Mesodermal cell (in vitro differentiated cells): ENCODE measurements at regions not wholly inside any gene's neighbourhood (a gene's known extent, or its start where the extent isn't known, plus 50 kb on each side); places are given as distances from the start of the nearest gene placed in this dataset.
"Not testable (repeated sequence)": the region's sequence is repeated elsewhere in the genome, so short reads cannot be mapped to it uniquely, and the experiment has no call there.

Experiments used
- H3K27ac ChIP-seq: 2 replicates; pipeline ENCODE4 v1.7.0; 2013; ENCODE audit warnings: mild to moderate bottlenecking, low read depth, low read length, moderate library complexity; ENCODE audit not compliant: severe bottlenecking
- H3K36me3 ChIP-seq: 2 replicates; pipeline ENCODE4 v1.7.1; 2013; ENCODE audit warnings: mild to moderate bottlenecking, low read length, moderate library complexity; ENCODE audit not compliant: control insufficient read depth, insufficient read depth
- H3K4me1 ChIP-seq: one replicate; pipeline ENCODE4 v1.7.1; 2013; ENCODE audit warnings: mild to moderate bottlenecking, low read length; ENCODE audit not compliant: insufficient read depth, control insufficient read depth, poor library complexity, severe bottlenecking
- H3K4me3 ChIP-seq: 2 replicates; pipeline ENCODE4 v1.7.0; 2013; ENCODE audit warnings: low read length, control low read depth, mild to moderate bottlenecking; ENCODE audit not compliant: insufficient read depth, poor library complexity, severe bottlenecking; ENCODE audit errors: extremely low read depth
- H3K9me3 ChIP-seq: 2 replicates; pipeline ENCODE4 v1.7.1; 2013; ENCODE audit warnings: mild to moderate bottlenecking, low read length, moderate library complexity; ENCODE audit not compliant: control insufficient read depth
- WGBS, 2 experiments: methylation state at CpG; one replicate each; pipeline ENCODE4 v1.1.5; 2013; ENCODE audit warnings: missing lambda C conversion rate in 2 of 2; ENCODE audit not compliant: insufficient coverage in 2 of 2; 5-methylcytosine and 5-hydroxymethylcytosine counted together

- Histone ChIP-seq H3K36me3 (no peaks in the 10 kb centered on the region), H3K9me3 (no peaks in the 10 kb centered on the region), H3K27ac (no peak overlapping the region), H3K4me3 (no peak overlapping the region), H3K4me1 (no peaks in the 10 kb centered on the region)
- WGBS, 2 experiments: 100% methylated on average over 1 of the region's 3 CpGs
Observed at GRCh38 chr10:4397337-4397736, 428.7 kb upstream of the AKR1E2 start.

DNA sequence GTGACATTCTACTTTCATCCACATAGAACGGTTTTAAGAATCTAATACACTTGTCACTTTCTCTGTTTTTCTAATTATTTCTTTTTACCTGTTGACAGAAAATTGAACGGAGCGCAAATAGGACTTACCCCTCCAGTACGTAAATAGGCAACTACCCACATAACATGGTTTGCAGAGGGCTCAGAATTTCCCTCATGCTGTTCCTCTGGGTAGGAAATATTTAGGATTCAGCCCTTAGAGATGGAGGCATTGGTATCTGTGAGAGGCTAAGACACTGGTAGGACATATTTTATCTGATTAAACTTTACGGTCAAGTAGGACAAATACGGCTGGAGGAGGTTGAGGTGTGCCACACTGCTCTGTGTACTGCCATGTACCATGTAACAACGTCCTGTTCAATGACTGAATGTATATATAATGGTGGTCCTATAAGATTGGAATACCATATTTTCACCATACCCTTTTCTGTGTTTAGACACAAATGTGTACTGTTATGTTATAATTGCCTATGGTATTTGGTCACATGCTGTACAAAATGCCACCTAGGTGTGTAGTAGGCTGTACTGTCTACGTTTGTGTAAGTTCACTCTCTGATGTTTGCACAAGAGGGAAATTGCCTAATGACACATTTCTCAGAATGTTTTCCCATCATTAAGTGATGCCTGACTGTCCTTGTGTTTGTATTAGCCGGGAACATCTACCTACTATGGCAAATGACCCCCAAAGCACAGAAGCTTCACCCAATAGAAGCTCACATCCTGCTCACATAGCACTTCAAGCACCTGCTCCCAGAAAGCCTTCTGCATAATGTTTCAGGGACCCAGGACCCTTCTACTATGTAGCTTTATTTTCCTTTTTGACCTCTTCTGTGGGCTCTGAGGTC is 429.4 kb upstream of the AKR1E2 start:
- H3K4me1 ChIP-seq: no peaks in the 10 kb centered on the region
- H3K9me3 ChIP-seq: no peaks in the 10 kb centered on the region
- H3K27ac ChIP-seq: no peak overlapping the region
- 91 to 100% methylated on average over 3 to 4 of the region's 9 CpGs for WGBS, 2 experiments
- no peaks in the 10 kb centered on the region for H3K36me3 ChIP-seq
- no peak overlapping the region for H3K4me3 ChIP-seq

DNA sequence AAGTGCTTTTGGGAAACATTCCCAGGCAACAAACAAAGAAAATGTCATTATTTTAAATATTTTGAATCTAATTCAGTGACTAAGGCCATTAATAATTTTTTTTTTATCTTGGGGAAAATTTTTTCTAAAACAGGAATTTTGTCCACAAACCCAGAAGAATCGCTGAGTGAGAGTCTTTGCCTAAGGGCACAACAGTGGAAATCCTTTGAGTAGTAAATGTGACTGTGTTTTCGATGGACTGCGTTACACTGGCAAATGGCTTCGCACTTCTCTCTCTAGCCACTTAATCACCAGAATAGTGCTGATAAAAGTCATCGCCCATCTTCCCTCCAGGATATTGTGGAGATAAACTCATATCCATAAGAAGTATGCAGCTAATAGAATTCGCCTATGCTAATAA is 430.3 kb upstream of the AKR1E2 start:
- Histone ChIP-seq H3K27ac (no peak overlapping the region), H3K4me3 (no peak overlapping the region), H3K4me1 (no peaks in the 10 kb centered on the region), H3K36me3 (no peaks in the 10 kb centered on the region), H3K9me3 (no peaks in the 10 kb centered on the region)
- WGBS, 2 experiments: 83 to 100% methylated on average over 1 to 2 of the region's 6 CpGs

- not testable (repeated sequence) for H3K27ac ChIP-seq, H3K36me3 ChIP-seq, H3K4me1 ChIP-seq, H3K4me3 ChIP-seq, H3K9me3 ChIP-seq
- WGBS, 2 experiments: 100% methylated on average over 1 of the region's 3 CpGs; no CpG with 5 or more reads in 1 of the 2 experiments
Observed at GRCh38 chr10:4394455-4394854, 431.6 kb upstream of the AKR1E2 start.

DNA sequence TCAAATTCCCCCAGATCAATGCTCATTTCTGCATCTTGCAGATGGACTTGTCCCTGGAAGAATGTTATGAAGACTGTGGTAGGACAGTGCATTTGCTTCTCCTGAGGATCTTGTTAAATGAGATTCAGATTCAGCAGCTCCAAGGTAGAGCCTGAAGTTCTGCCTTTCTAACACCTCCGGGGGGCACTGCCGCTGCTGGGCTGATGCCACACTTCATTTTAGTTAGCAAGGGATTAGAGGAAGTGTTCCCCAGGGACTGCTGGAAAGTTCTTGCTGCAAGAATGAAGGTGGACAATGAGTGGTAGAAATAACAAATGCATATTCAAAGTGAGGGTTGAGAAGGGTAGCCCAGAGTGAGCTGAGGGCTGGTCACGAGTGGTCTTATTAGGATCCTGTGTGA is 434.3 kb upstream of the AKR1E2 start:
- H3K4me3 ChIP-seq: no peak overlapping the region
- H3K9me3 ChIP-seq: no peaks in the 10 kb centered on the region
- 63 to 73% methylated on average over 3 of the region's 3 CpGs for WGBS, 2 experiments

DNA sequence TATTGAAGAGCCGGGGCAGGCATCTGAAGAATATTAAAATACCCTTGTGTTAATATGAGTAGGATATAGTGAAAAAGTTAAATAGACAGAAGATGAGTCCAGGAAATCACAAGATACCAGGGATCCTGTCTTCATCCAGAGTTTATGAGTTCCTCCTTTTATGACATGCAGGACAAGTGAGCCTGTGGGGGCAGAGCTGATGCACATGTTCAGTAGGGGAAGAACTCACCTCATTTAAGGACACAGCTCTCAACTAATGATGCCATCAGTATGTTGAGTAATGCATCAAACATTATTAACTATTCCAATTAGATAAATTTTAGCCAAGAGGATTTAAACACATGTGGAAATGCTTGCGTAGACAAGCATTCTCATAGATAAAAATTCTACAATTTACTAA is 435.8 kb upstream of the AKR1E2 start:
- no peak overlapping the region for H3K27ac ChIP-seq
- no peaks in the 10 kb centered on the region for H3K4me1 ChIP-seq
- H3K9me3 ChIP-seq: no peaks in the 10 kb centered on the region
- no peak overlapping the region for H3K4me3 ChIP-seq
- no peaks in the 10 kb centered on the region for H3K36me3 ChIP-seq
- WGBS, 2 experiments: 100% methylated on average over 1 of the region's 2 CpGs; no CpG with 5 or more reads in 1 of the 2 experiments

More for the DNA sequence above, 434.3 kb upstream of the AKR1E2 start:
- no peak overlapping the region for H3K27ac ChIP-seq
- no peaks in the 10 kb centered on the region for H3K4me1 ChIP-seq
- H3K36me3 ChIP-seq: no peaks in the 10 kb centered on the region

DNA sequence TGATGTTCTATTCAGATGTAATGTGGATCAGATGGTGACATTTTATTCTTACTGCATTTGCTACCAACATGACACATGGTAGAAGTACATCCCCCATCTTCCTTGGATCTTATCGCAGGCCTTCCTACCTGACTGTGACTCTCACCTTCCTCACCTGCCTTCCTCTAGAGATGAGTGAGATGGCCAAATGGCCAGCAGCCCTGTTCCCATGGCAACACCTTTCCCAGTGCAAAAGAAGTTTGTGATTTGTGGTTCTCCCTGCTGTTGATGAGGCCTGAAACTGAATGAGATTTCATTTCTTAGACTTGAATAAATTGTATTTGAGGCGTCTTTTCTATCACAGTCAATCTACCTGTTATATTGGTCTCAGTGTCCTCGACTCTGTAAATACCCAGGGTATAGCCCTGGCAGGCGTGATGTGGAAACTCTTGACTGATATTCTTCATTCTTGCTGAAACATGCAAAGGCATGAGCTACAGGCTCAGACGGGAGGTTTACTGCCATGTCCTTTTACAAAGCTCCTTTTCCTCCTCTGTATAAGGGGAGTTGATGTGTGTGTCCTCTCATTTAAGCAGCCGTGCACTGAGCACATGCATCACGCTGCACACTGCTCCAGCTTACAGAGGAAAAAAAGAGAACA is 440.7 kb upstream of the AKR1E2 start:
- H3K4me3 ChIP-seq: no peak overlapping the region
- H3K9me3 ChIP-seq: no peaks in the 10 kb centered on the region
- H3K4me1 ChIP-seq: peaks cover 2% of the 10 kb centered on the region
- WGBS, 2 experiments: 84 to 100% methylated on average over 3 to 5 of the region's 7 CpGs
- no peaks in the 10 kb centered on the region for H3K36me3 ChIP-seq
- H3K27ac ChIP-seq: no peak overlapping the region

DNA sequence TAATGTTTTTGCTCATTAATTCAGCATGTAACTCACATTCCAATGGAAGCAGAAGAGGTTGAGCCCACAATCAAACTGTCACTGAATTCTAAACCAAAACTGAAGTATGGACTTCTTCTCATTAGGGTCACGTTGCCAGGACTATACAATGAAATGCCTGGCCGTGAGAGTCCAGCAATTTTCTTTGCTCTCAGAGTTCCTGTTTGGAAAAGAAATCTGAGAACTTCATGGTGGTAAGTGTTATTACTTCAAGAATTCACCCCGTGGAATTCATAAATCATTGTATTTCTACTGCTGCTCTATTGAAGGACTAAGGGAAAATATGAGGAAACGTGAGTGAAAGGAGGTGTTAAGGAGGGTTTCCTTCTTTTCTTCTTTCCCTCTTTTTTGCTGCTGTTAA is 441.8 kb upstream of the AKR1E2 start:
- Histone ChIP-seq H3K4me3 (no peak overlapping the region), H3K4me1 (peaks cover 2% of the 10 kb centered on the region), H3K27ac (no peak overlapping the region), H3K36me3 (no peaks in the 10 kb centered on the region), H3K9me3 (no peaks in the 10 kb centered on the region)
- WGBS, 2 experiments: 83% methylated on average over 2 of the region's 4 CpGs; no CpG with 5 or more reads in 1 of the 2 experiments

- H3K4me1 ChIP-seq: peaks cover 2% of the 10 kb centered on the region
- 100% methylated on average over 1 of the region's 4 CpGs; no CpG with 5 or more reads in 1 of the 2 experiments for WGBS, 2 experiments
- no peaks in the 10 kb centered on the region for H3K9me3 ChIP-seq
- no peak overlapping the region for H3K4me3 ChIP-seq
- no peak overlapping the region for H3K27ac ChIP-seq
- no peaks in the 10 kb centered on the region for H3K36me3 ChIP-seq
Observed at GRCh38 chr10:4383651-4384098, 442.3 kb upstream of the AKR1E2 start.

- no peak overlapping the region for H3K27ac ChIP-seq
- H3K36me3 ChIP-seq: no peaks in the 10 kb centered on the region
- H3K4me1 ChIP-seq: peaks cover 2% of the 10 kb centered on the region
- no CpG with 5 or more reads among the region's 1 CpG for WGBS, 2 experiments
- no peak overlapping the region for H3K4me3 ChIP-seq
- no peaks in the 10 kb centered on the region for H3K9me3 ChIP-seq
Observed at GRCh38 chr10:4382811-4383210, 443.2 kb upstream of the AKR1E2 start.

DNA sequence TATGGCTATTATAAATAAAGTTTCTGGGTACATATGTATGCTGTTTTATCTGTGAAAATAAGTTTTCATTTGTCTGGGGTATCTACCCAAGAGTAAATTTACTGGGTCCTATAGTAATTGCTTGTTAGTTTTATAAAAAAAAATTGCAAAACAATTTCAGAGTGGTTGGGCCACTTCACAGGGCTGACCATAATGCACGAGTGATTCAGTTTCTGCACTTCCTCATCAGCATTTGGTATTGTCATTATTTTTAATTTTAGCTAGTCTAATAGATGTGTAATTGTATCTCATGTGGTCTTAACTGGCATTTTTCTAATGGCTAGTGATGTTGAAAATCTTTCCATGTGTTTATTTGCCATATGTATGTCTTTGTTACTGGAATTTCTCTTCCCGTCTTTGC is 452.4 kb upstream of the AKR1E2 start:
- Histone ChIP-seq H3K36me3 (no peaks in the 10 kb centered on the region), H3K9me3 (no peaks in the 10 kb centered on the region), H3K4me1 (no peaks in the 10 kb centered on the region), H3K27ac (no peak overlapping the region), H3K4me3 (no peak overlapping the region)
- no CpG with 5 or more reads among the region's 2 CpGs for WGBS, 2 experiments
